ENCODE measurements at regions not wholly inside any gene's neighbourhood (a gene's known extent, or its start where the extent isn't known, plus 50 kb on each side); places are given as distances from the start of the nearest gene placed in this dataset.

- DNase-seq (ENCODE audit: low spot score): no peak
Measured at GRCh38 chr4:110675426-110675825, 52.5 kb upstream of the PITX2 start.

- DNase-seq (ENCODE audit: low spot score): no peak
Measured at GRCh38 chr4:110676241-110676640, 53.4 kb upstream of the PITX2 start.

- no peak for DNase-seq (ENCODE audit: low spot score)
Measured at GRCh38 chr4:110678517-110679227, 55.8 kb upstream of the PITX2 start.

GRCh38 chr4:110680265-110680664 lies 57.4 kb upstream of the PITX2 start:
- no peak for DNase-seq (ENCODE audit: low spot score)

GRCh38 chr4:110681381-110681780 lies 58.5 kb upstream of the PITX2 start:
- no peak for DNase-seq (ENCODE audit: low spot score)

GRCh38 chr4:110682311-110682710 lies 59.4 kb upstream of the PITX2 start:
- no peak for DNase-seq (ENCODE audit: low spot score)

GRCh38 chr4:110683601-110684000 lies 60.7 kb upstream of the PITX2 start:
- DNase-seq (ENCODE audit: low spot score): no peak

GRCh38 chr4:110702326-110702725 lies 79.4 kb upstream of the PITX2 start:
- no peak for DNase-seq (ENCODE audit: low spot score)

- no peak for DNase-seq (ENCODE audit: low spot score)
Measured at GRCh38 chr4:110704748-110705439, 82.0 kb upstream of the PITX2 start.

GRCh38 chr4:110705440-110705782 lies 82.5 kb upstream of the PITX2 start:
- no peak for DNase-seq (ENCODE audit: low spot score)

- DNase-seq (ENCODE audit: low spot score): peak; percentile 12
Measured at GRCh38 chr4:110710070-110710469, 87.2 kb upstream of the PITX2 start.

GRCh38 chr4:110712486-110712885 lies 89.6 kb upstream of the PITX2 start:
- no peak for DNase-seq (ENCODE audit: low spot score)

GRCh38 chr4:110730318-110730717 lies 107.4 kb upstream of the PITX2 start:
- no peak for DNase-seq (ENCODE audit: low spot score)

GRCh38 chr4:110733901-110734300 lies 111.0 kb upstream of the PITX2 start:
- peak; percentile 43 for DNase-seq (ENCODE audit: low spot score)

- DNase-seq (ENCODE audit: low spot score): peak; percentile 29
Measured at GRCh38 chr4:110735686-110736085, 112.8 kb upstream of the PITX2 start.

- DNase-seq (ENCODE audit: low spot score): no peak
Measured at GRCh38 chr4:110737931-110738330, 115.1 kb upstream of the PITX2 start.

- DNase-seq (ENCODE audit: low spot score): no peak
Measured at GRCh38 chr4:110742143-110742542, 119.3 kb upstream of the PITX2 start.

- no peak for DNase-seq (ENCODE audit: low spot score)
Measured at GRCh38 chr4:110748071-110748470, 125.2 kb upstream of the PITX2 start.

GRCh38 chr4:110751183-110751582 lies 128.3 kb upstream of the PITX2 start:
- DNase-seq (ENCODE audit: low spot score): no peak

- no peak for DNase-seq (ENCODE audit: low spot score)
Measured at GRCh38 chr4:110751986-110752385, 129.1 kb upstream of the PITX2 start.

GRCh38 chr4:110753466-110753865 lies 130.6 kb upstream of the PITX2 start:
- no peak for DNase-seq (ENCODE audit: low spot score)

- no peak for DNase-seq (ENCODE audit: low spot score)
Measured at GRCh38 chr4:110754716-110755115, 131.8 kb upstream of the PITX2 start.

- no peak for DNase-seq (ENCODE audit: low spot score)
Measured at GRCh38 chr4:110769578-110769977, 146.7 kb upstream of the PITX2 start.

- DNase-seq (ENCODE audit: low spot score): no peak
Measured at GRCh38 chr4:110770353-110770752, 147.5 kb upstream of the PITX2 start.
